MM.1S (cell line): ENCODE measurements at regions not wholly inside any gene's neighbourhood (a gene's known extent, or its start where the extent isn't known, plus 50 kb on each side); places are given as distances from the start of the nearest gene placed in this dataset.

ENCODE experiments used
- CTCF ChIP-seq: fragments of 300-600 bp; sonication (generic); IDR thresholded peaks from 2 replicates; pipeline ENCODE4 v1.5.1; 2016; ENCODE audit warnings: antibody characterized with exemption, low read length, mixed read lengths
- EZH2phosphoT487 ChIP-seq: fragments of 300-600 bp; sonication (generic); IDR thresholded peaks from 2 replicates; pipeline ENCODE4 v1.6.1; 2018; ENCODE audit warnings: antibody characterized with exemption, low read length

- TF ChIP-seq CTCF (no peak), EZH2phosphoT487 (no peak)
Observed at GRCh38 chr7:91374321-91374989, 110.2 kb downstream of the FZD1 start.
